Pons (tissue), 1 donor: ENCODE measurements at regions not wholly inside any gene's neighbourhood (a gene's known extent, or its start where the extent isn't known, plus 50 kb on each side); places are given as distances from the start of the nearest gene placed in this dataset.

Experiments
- DNase-seq: peaks from one replicate; pipeline ENCODE4 v3.0.0-alpha.2; 2016; ENCODE audit warnings: low spot score

GRCh38 chr5:22998362-22998761 is 145.2 kb upstream of the CDH12 start:
- no peak for DNase-seq

GRCh38 chr5:22988937-22989336 is 135.8 kb upstream of the CDH12 start:
- no peak for DNase-seq

- DNase-seq = no peak
These were observed 133.1 kb upstream of the CDH12 start for GRCh38 chr5:22986281-22986680.

- no peak for DNase-seq
These were observed 132.3 kb upstream of the CDH12 start for GRCh38 chr5:22985446-22985845.

- DNase-seq = no peak
These were observed 117.9 kb upstream of the CDH12 start for GRCh38 chr5:22970956-22971618.

GRCh38 chr5:22970491-22970890 is 117.3 kb upstream of the CDH12 start:
- no peak for DNase-seq

GRCh38 chr5:22968386-22968785 is 115.2 kb upstream of the CDH12 start:
- no peak for DNase-seq

- DNase-seq = no peak
These were observed 112.8 kb upstream of the CDH12 start for GRCh38 chr5:22965960-22966359.

- no peak for DNase-seq
These were observed 111.5 kb upstream of the CDH12 start for GRCh38 chr5:22964632-22965031.

- no peak for DNase-seq
These were observed 105.5 kb upstream of the CDH12 start for GRCh38 chr5:22958462-22959262.

- no peak for DNase-seq
These were observed 94.8 kb upstream of the CDH12 start for GRCh38 chr5:22947921-22948320.

- DNase-seq = no peak
These were observed 85.2 kb upstream of the CDH12 start for GRCh38 chr5:22938362-22938761.

GRCh38 chr5:22928821-22929482 is 75.8 kb upstream of the CDH12 start:
- DNase-seq = no peak

- no peak for DNase-seq
These were observed 73.4 kb upstream of the CDH12 start for GRCh38 chr5:22926574-22926973.

GRCh38 chr5:22918511-22918910 is 65.4 kb upstream of the CDH12 start:
- DNase-seq = no peak

- DNase-seq = no peak
These were observed 63.2 kb upstream of the CDH12 start for GRCh38 chr5:22916393-22916792.

GRCh38 chr5:22911019-22911418 is 57.9 kb upstream of the CDH12 start:
- no peak for DNase-seq

- DNase-seq = no peak
These were observed 57.4 kb upstream of the CDH12 start for GRCh38 chr5:22910523-22910922.

GRCh38 chr5:22908586-22908985 is 55.4 kb upstream of the CDH12 start:
- DNase-seq = no peak

- DNase-seq = no peak
These were observed 55.0 kb upstream of the CDH12 start for GRCh38 chr5:22908129-22908528.
